ENCODE measurements at regions not wholly inside any gene's neighbourhood (a gene's known extent, or its start where the extent isn't known, plus 50 kb on each side); places are given as distances from the start of the nearest gene placed in this dataset.
A peak's percentile ranks its signal among the peaks of the same experiment; 100 is the strongest.

GRCh38 chr3:194275721-194276120 is 75.4 kb downstream of the CPN2 start:
- Mint-ChIP-seq H3K27me3 (ENCODE audit: insufficient read depth) (peaks cover 6% of the 10 kb centered on the region), H3K4me3 (no peak overlapping the region), H3K36me3 (ENCODE audit: low read depth) (no peaks in the 10 kb centered on the region), H3K27ac (no peak overlapping the region), H3K9me3 (peaks cover 2% of the 10 kb centered on the region), H3K4me1 (peaks cover 23% of the 10 kb centered on the region)
- peak; percentile 51 for DNase-seq
- WGBS, 2 experiments (ENCODE audit: insufficient coverage in 1 of 2, insufficient read length in 1 of 2): 88% methylated on average over 1 to 7 of the region's 8 CpGs
- Histone ChIP-seq H3K4me3 (ENCODE audit: low read length) (no peak overlapping the region), H3K4me1 (ENCODE audit: control insufficient read depth, insufficient read depth, low read length) (peaks cover 12% of the 10 kb centered on the region), H3K9me3 (ENCODE audit: control insufficient read depth, low read length) (no peaks in the 10 kb centered on the region), H3K27me3 (ENCODE audit: control insufficient read depth, insufficient read depth, low read length, poor library complexity, severe bottlenecking) (no peaks in the 10 kb centered on the region), H3K36me3 (ENCODE audit: control insufficient read depth, insufficient read depth, low read length) (no peaks in the 10 kb centered on the region), H3K27ac (ENCODE audit: low read depth, low read length) (no peak overlapping the region), H3K9ac (ENCODE audit: extremely low read depth, low read length, poor library complexity, severe bottlenecking) (no peak overlapping the region)
- no peak for TF ChIP-seq CTCF (conservative IDR thresholded peaks at IDR 0.05)

GRCh38 chr3:194276768-194277103 is 74.4 kb downstream of the CPN2 start:
- H3K27me3 ChIP-seq (ENCODE audit: control insufficient read depth, insufficient read depth, low read length, poor library complexity, severe bottlenecking): no peaks in the 10 kb centered on the region
- H3K9me3 ChIP-seq (ENCODE audit: control insufficient read depth, low read length): no peaks in the 10 kb centered on the region
- no peak for TF ChIP-seq CTCF (conservative IDR thresholded peaks at IDR 0.05)
- H3K27ac Mint-ChIP-seq: no peak overlapping the region
- H3K27me3 Mint-ChIP-seq (ENCODE audit: insufficient read depth): peaks cover 6% of the 10 kb centered on the region
- H3K4me3 Mint-ChIP-seq: no peak overlapping the region
- peak; percentile 40 for DNase-seq
- no peak overlapping the region for H3K4me3 ChIP-seq (ENCODE audit: low read length)
- 87 to 88% methylated on average over 3 to 4 of the region's 4 CpGs for WGBS, 2 experiments (ENCODE audit: insufficient coverage in 1 of 2, insufficient read length in 1 of 2)
- H3K4me1 Mint-ChIP-seq: peaks cover 20% of the 10 kb centered on the region
- H3K4me1 ChIP-seq (ENCODE audit: control insufficient read depth, insufficient read depth, low read length): peaks cover 8% of the 10 kb centered on the region
- H3K9me3 Mint-ChIP-seq: peaks cover 2% of the 10 kb centered on the region
- H3K36me3 Mint-ChIP-seq (ENCODE audit: low read depth): no peaks in the 10 kb centered on the region
- H3K27ac ChIP-seq (ENCODE audit: low read depth, low read length): no peak overlapping the region
- no peaks in the 10 kb centered on the region for H3K36me3 ChIP-seq (ENCODE audit: control insufficient read depth, insufficient read depth, low read length)
- H3K9ac ChIP-seq (ENCODE audit: extremely low read depth, low read length, poor library complexity, severe bottlenecking): no peak overlapping the region

- no peaks in the 10 kb centered on the region for H3K36me3 ChIP-seq (ENCODE audit: control insufficient read depth, insufficient read depth, low read length)
- peaks cover 20% of the 10 kb centered on the region for H3K4me1 Mint-ChIP-seq
- H3K4me3 ChIP-seq (ENCODE audit: low read length): no peak overlapping the region
- no peak overlapping the region for H3K27ac ChIP-seq (ENCODE audit: low read depth, low read length)
- H3K27me3 ChIP-seq (ENCODE audit: control insufficient read depth, insufficient read depth, low read length, poor library complexity, severe bottlenecking): no peaks in the 10 kb centered on the region
- H3K4me3 Mint-ChIP-seq: no peak overlapping the region
- no peak for TF ChIP-seq CTCF (conservative IDR thresholded peaks at IDR 0.05)
- peaks cover 8% of the 10 kb centered on the region for H3K4me1 ChIP-seq (ENCODE audit: control insufficient read depth, insufficient read depth, low read length)
- no peak overlapping the region for H3K9ac ChIP-seq (ENCODE audit: extremely low read depth, low read length, poor library complexity, severe bottlenecking)
- no peaks in the 10 kb centered on the region for H3K36me3 Mint-ChIP-seq (ENCODE audit: low read depth)
- DNase-seq: peak; percentile 66
- peaks cover 6% of the 10 kb centered on the region for H3K27me3 Mint-ChIP-seq (ENCODE audit: insufficient read depth)
- peak overlapping the region; percentile 55 for H3K27ac Mint-ChIP-seq
- 83 to 86% methylated on average over 6 to 16 of the region's 16 CpGs for WGBS, 2 experiments (ENCODE audit: insufficient coverage in 1 of 2, insufficient read length in 1 of 2)
- H3K9me3 ChIP-seq (ENCODE audit: control insufficient read depth, low read length): no peaks in the 10 kb centered on the region
- H3K9me3 Mint-ChIP-seq: peaks cover 2% of the 10 kb centered on the region
These were observed 73.9 kb downstream of the CPN2 start for GRCh38 chr3:194277104-194277785.
